Activated CD8-positive, alpha-beta memory T cell treated with anti-CD3 and anti-CD28 coated beads for 36 hours (primary cell): ENCODE measurements at regions not wholly inside any gene's neighbourhood (a gene's known extent, or its start where the extent isn't known, plus 50 kb on each side); places are given as distances from the start of the nearest gene placed in this dataset.

Source experiments
- CTCF ChIA-PET: fragments of 350-600 bp; sonication (Branson Sonifier 250); formaldehyde crosslinking; loops from one replicate; lab custom pipeline; 2021; ENCODE audit warnings: antibody characterized with exemption; lab: Charles Lee
- POLR2A ChIA-PET: fragments of 350-600 bp; sonication (Branson Sonifier 250); formaldehyde crosslinking; loops from one replicate; lab custom pipeline; 2021; ENCODE audit warnings: antibody characterized with exemption; lab: Charles Lee

GRCh38 chr5:87774804-87775203, 362.1 kb upstream of the CCNH start:
- POLR2A ChIA-PET, result no interaction called here
- CTCF ChIA-PET, result interaction anchor here (1.1 kb wide), 1 partner anchor 905 kb away, joined by 3 read pairs; no protein-coding TSS in a partner anchor

GRCh38 chr5:87770601-87771121, 357.9 kb upstream of the CCNH start:
- POLR2A ChIA-PET, result no interaction called here
- CTCF ChIA-PET, result no interaction called here

DNA sequence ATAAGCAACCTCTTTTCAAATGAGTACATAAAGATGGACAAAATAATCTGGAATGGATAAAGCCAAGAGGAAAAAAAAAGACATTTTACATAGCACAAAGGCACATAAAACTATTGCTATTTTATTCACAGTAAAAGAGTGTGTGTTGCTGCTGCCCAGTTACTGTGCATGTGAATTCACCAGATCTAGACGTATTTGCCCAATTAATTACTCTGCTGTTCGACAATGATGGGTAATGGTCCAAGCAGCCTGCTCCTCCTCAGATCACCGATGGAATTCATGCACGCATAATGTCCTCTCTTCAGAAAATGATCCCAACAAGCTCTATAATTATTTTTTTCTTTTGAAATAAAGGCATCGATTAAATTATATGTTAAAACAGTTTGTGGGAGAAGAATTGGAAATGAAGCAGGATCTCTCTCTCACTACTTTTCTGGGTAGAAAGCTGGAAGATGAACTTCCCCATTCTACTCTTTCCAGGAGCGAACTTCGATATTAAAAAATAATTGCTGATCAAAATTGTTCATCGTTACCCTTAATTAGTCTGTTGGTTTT, 357.4 kb upstream of the CCNH start:
- CTCF ChIA-PET, result no interaction called here
- POLR2A ChIA-PET, result no interaction called here

- CTCF ChIA-PET, result no interaction called here
These were observed 356.4 kb upstream of the CCNH start for GRCh38 chr5:87769157-87769556.

GRCh38 chr5:87768190-87768589, 355.5 kb upstream of the CCNH start:
- ChIA-PET CTCF (no interaction called here), POLR2A (no interaction called here)

More at GRCh38 chr5:87769157-87769556, 356.4 kb upstream of the CCNH start:
- POLR2A ChIA-PET, result no interaction called here

- POLR2A ChIA-PET, result no interaction called here
- CTCF ChIA-PET, result no interaction called here
These were observed 352.3 kb upstream of the CCNH start for GRCh38 chr5:87765009-87765408.

GRCh38 chr5:87762631-87763030, 349.9 kb upstream of the CCNH start:
- CTCF ChIA-PET, result no interaction called here
- POLR2A ChIA-PET, result no interaction called here

DNA sequence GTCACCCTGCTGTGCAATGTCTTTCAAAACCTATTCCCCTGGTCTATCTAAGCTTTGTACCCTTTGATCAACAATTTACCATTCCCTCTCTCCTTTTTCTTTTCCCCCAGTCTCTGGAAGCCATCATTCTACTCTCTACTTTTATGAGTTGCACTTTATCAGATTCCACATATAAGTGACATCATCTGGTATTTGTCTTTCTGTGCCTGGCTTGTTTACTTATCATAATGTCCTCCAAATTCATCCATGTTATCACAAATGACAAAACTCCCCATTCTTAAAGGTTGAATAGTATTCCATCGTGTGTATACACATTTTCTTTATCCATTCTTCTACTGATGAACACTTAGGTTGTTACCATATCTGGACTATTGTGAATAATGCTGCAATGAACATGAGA, 344.2 kb upstream of the CCNH start:
- CTCF ChIA-PET, result interaction anchor here (1.3 kb wide), 1 partner anchor 934 kb away, joined by 3 read pairs; no protein-coding TSS in a partner anchor

GRCh38 chr5:87755360-87755759, 342.6 kb upstream of the CCNH start:
- ChIA-PET CTCF (no interaction called here), POLR2A (no interaction called here)

More for the DNA sequence above, 344.2 kb upstream of the CCNH start:
- POLR2A ChIA-PET, result no interaction called here

GRCh38 chr5:87754009-87754757, 341.5 kb upstream of the CCNH start:
- ChIA-PET POLR2A (no interaction called here), CTCF (no interaction called here)

DNA sequence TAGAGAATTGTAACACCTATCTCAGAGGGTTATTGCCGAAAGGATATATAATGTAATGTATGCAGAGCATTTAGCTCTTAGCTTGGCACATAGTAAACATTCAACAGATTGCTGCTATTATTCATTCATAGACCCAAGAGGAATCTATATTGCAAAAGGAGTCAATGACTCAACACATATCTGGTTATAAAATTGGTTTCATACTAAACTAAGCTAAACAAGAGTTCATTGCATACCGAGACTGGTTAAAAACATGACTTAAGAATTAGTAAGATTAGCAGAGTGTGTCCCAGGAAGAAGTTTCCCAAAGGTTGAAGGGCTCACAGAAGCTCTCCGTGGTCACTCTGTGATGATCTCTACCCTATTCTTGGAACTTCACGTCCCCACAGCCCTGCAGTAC, 339.6 kb upstream of the CCNH start:
- ChIA-PET CTCF (no interaction called here), POLR2A (no interaction called here)

GRCh38 chr5:87751824-87752223, 339.1 kb upstream of the CCNH start:
- POLR2A ChIA-PET, result no interaction called here
- CTCF ChIA-PET, result no interaction called here

DNA sequence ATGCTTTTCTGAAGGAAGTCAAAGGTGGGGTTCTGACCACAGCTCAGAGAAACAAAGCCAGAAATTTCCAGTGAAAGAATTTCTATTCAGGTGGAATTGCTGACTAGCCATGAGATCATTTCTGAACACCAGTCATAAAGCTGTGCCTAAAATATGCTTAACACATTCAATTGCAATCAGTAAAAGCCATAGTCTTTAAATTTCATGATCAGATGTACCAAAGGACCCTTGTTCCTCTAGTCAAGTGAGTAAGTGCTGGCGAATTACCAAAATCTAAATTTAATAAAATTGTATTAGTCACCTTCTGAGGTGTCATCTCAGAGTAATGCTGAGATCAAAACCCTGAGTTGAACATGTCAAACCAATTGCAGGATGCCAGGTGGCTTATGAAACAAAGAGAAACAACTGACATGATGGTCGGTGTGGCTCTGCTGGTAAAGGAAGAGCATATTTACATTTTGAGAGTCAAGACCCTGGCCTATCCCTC, 334.2 kb upstream of the CCNH start:
- ChIA-PET CTCF (no interaction called here), POLR2A (no interaction called here)

DNA sequence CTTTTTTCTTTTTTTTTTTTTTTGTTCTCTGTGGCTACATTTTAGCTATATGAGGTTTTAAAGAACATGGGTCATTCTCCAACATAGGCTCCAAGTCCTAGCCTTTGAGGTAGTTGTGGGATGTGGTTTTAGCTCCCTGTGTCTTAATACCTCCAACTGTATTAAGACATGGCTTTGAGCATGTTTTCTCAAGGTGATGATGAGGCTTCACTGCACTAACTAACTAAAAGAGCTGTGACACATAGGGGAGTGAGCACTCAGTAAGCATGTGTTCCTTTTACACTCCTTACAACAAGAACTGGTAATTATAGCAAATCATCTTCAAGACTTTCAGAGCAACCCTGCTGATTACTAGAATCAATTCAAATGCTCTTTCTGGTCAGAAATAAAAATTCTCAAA, 333.6 kb upstream of the CCNH start:
- POLR2A ChIA-PET, result no interaction called here
- CTCF ChIA-PET, result no interaction called here

GRCh38 chr5:87741881-87742280, 329.2 kb upstream of the CCNH start:
- CTCF ChIA-PET, result no interaction called here

DNA sequence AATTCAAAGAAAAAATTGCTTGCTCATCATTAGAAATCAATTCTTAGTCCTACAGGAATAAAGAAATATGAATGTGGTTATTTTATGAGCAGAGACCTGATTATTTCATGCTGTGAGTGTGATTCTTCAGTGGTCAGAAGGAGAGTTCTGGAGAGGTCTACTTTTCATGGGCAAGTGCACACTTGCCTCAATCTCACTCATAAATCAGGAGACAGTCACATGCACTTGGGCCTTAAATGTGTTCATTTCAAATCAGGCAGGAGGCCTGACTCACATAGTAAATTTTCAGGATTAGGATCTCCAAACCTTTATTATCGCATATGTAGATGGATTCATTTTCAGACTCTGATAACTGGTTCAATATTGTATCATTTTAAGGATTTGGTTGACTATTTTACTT, 323.2 kb upstream of the CCNH start:
- CTCF ChIA-PET, result no interaction called here

More at GRCh38 chr5:87741881-87742280, 329.2 kb upstream of the CCNH start:
- POLR2A ChIA-PET, result no interaction called here

DNA sequence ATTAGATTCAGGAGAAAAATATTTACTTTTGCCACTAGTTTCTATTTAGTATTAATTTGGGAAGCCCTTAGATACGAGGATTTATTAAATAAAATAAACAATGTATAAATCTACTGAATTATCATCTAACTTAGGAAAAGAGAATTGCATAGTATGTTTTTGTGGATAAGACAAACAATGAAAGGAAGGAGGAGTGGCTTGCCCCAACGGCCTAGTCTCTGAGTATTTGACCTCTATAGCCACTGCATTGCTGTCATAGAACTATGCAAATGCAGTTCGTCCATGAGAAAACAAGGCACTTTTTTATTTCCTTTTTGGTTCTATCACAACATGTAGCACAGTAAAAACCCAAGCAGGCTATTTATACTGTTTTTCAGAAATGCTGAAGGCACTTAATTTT, 321.2 kb upstream of the CCNH start:
- ChIA-PET CTCF (no interaction called here), POLR2A (no interaction called here)

More for the DNA sequence above, 323.2 kb upstream of the CCNH start:
- POLR2A ChIA-PET, result no interaction called here

- ChIA-PET POLR2A (no interaction called here), CTCF (no interaction called here)
These were observed 320.4 kb upstream of the CCNH start for GRCh38 chr5:87732875-87733768.

- POLR2A ChIA-PET, result no interaction called here
- CTCF ChIA-PET, result no interaction called here
These were observed 317.1 kb upstream of the CCNH start for GRCh38 chr5:87729781-87730180.

DNA sequence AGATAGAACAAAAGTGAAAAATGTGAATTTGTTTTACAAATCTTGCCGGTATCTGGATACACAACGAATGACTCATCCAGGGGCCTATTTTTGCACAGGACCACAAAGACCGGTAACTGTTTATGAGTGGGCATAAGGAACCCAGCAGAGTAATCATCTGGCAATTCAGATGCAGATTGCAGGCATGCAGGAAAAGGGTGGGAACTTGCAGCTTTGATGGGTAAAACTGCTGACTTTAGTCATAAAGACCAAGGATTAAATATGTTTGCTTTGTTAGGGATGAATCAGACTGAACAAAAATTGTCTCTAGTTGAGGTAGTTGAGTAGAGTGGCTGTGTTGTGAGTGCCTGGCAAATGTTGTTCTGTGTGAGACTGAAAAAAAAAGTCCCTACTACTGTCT, 309.6 kb upstream of the CCNH start:
- POLR2A ChIA-PET, result no interaction called here
- CTCF ChIA-PET, result no interaction called here
